Right lobe of liver (tissue), 4 donors: ENCODE measurements at regions not wholly inside any gene's neighbourhood (a gene's known extent, or its start where the extent isn't known, plus 50 kb on each side); places are given as distances from the start of the nearest gene placed in this dataset.

Source experiments
- POLR2A ChIP-seq: fragments of 450-650 bp; IDR thresholded peaks from one replicate; pipeline ENCODE4 v1.6.1; 2017; ENCODE audit warnings: antibody characterized with exemption, mild to moderate bottlenecking
- TF ChIP-seq, protein P1 (sequence below), 4 donors: fragments of 200-600 bp in 3 of 4; fragments of 450-650 bp in 1 of 4; IDR thresholded peaks; one replicate each; pipeline versions ENCODE4 v1.5.1 to v1.8.0; 2016 to 2022; ENCODE audit warnings: antibody characterized with exemption in 4 of 4, mild to moderate bottlenecking in 2 of 4
- donor health status: DM: no; HTN: no; CAD: no.
- donor health status: DM: no; HTN: no; CAD: no.
- donor health status: DM: no; HTN: yes; CAD: no.

GRCh38 chr1:29550119-29550841 is 314.0 kb downstream of the PTPRU start:
- TF ChIP-seq, protein P1, sequence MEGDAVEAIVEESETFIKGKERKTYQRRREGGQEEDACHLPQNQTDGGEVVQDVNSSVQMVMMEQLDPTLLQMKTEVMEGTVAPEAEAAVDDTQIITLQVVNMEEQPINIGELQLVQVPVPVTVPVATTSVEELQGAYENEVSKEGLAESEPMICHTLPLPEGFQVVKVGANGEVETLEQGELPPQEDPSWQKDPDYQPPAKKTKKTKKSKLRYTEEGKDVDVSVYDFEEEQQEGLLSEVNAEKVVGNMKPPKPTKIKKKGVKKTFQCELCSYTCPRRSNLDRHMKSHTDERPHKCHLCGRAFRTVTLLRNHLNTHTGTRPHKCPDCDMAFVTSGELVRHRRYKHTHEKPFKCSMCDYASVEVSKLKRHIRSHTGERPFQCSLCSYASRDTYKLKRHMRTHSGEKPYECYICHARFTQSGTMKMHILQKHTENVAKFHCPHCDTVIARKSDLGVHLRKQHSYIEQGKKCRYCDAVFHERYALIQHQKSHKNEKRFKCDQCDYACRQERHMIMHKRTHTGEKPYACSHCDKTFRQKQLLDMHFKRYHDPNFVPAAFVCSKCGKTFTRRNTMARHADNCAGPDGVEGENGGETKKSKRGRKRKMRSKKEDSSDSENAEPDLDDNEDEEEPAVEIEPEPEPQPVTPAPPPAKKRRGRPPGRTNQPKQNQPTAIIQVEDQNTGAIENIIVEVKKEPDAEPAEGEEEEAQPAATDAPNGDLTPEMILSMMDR (IDR thresholded peaks at IDR 0.05) = no peak
- TF ChIP-seq POLR2A = no peak
